Gastroesophageal sphincter (tissue), 3 donors: ENCODE measurements at regions not wholly inside any gene's neighbourhood (a gene's known extent, or its start where the extent isn't known, plus 50 kb on each side); places are given as distances from the start of the nearest gene placed in this dataset.
"Not testable (repeated sequence)": the region's sequence is repeated elsewhere in the genome, so short reads cannot be mapped to it uniquely, and the experiment has no call there.

Experiments
- CTCF ChIP-seq, 4 experiments: fragments of 200-600 bp in 2 of 4; fragments of 450-650 bp in 2 of 4; sonication (generic) in 1 of 4; IDR thresholded peaks; one replicate each; pipeline ENCODE4 v1.5.1; 2017 to 2019; ENCODE audit warnings: antibody characterized with exemption in 4 of 4, mild to moderate bottlenecking in 2 of 4, moderate library complexity in 2 of 4
- EP300 ChIP-seq: sonication (generic); formaldehyde crosslinking; IDR thresholded peaks from one replicate; pipeline ENCODE4 v1.6.1; 2017; ENCODE audit warnings: antibody characterized with exemption, mild to moderate bottlenecking
- POLR2A ChIP-seq, 2 donors: fragments of 450-650 bp; IDR thresholded peaks; one replicate each; pipeline ENCODE4 v1.6.1; 2017; ENCODE audit warnings: antibody characterized with exemption in 2 of 2, mild to moderate bottlenecking in 2 of 2, moderate library complexity in 1 of 2
- POLR2AphosphoS5 ChIP-seq: sonication (generic); formaldehyde crosslinking; IDR thresholded peaks from one replicate; pipeline ENCODE4 v1.6.1; 2017; ENCODE audit warnings: antibody characterized with exemption

GRCh38 chr7:153797363-153797762 is 254.8 kb upstream of the DPP6 start:
- TF ChIP-seq CTCF (IDR thresholded peaks at IDR 0.05); POLR2A (IDR thresholded peaks at IDR 0.05); POLR2AphosphoS5; EP300: not testable (repeated sequence)
